Endothelial cell of umbilical vein (primary cell): ENCODE measurements at regions not wholly inside any gene's neighbourhood (a gene's known extent, or its start where the extent isn't known, plus 50 kb on each side); places are given as distances from the start of the nearest gene placed in this dataset.

ENCODE experiments used
- BruUV-seq: library from RNA; stranded (reverse); fragments of 400-500 nt; replicated peaks from 2 replicates; lab custom pipeline; 2021; lab: Mats Ljungman, UMichigan
- CTCF ChIA-PET: fragments of 300-600, 350-600 bp; sonication (Branson Sonifier 250); formaldehyde crosslinking; loops from one replicate; lab custom pipeline; 2021; ENCODE audit warnings: antibody characterized with exemption, inconsistent platforms; lab: Charles Lee
- POLR2A ChIA-PET: fragments of 300-600, 350-600 bp; sonication (Branson Sonifier 250); formaldehyde crosslinking; loops from one replicate; lab custom pipeline; 2021; ENCODE audit warnings: antibody characterized with exemption, inconsistent platforms; lab: Charles Lee
- DNase-seq: peaks from one replicate; pipeline ENCODE4 v3.0.0-alpha.2; 2011; ENCODE audit warnings: low read depth, low spot score
- FAIRE-seq: peaks from 2 replicates; lab custom pipeline; 2011; peaks lifted over from hg19 to GRCh38; lab: Jason Lieb, UNC
- H2AFZ ChIP-seq: 2 replicates; pipeline ENCODE4 v1.6.0; 2012; ENCODE audit warnings: low read depth, low read length, control low read depth, inconsistent platforms
- H3K27ac ChIP-seq: 2 replicates; pipeline ENCODE4 v1.5.1; 2011; ENCODE audit warnings: low read depth, mild to moderate bottlenecking, control low read depth, low read length, moderate library complexity; ENCODE audit not compliant: insufficient read depth
- H3K27me3 ChIP-seq, 2 experiments: 2 replicates each; pipeline versions ENCODE4 v1.6.0 to v1.6.1; 2011; ENCODE audit warnings: low read length in 2 of 2, mixed read lengths in 1 of 2; ENCODE audit not compliant: control insufficient read depth in 2 of 2, insufficient read depth in 2 of 2
- H3K36me3 ChIP-seq, 2 experiments: 2 replicates in 1 of 2; 3 replicates in 1 of 2; pipeline ENCODE4 v1.5.1; 2011; ENCODE audit warnings: low read length in 2 of 2, mild to moderate bottlenecking in 1 of 2, moderate library complexity in 1 of 2; ENCODE audit not compliant: control insufficient read depth in 2 of 2, insufficient read depth in 2 of 2; ENCODE audit errors: extremely low read depth in 1 of 2
- H3K4me1 ChIP-seq: 3 replicates; pipeline ENCODE4 v1.5.1; 2011; ENCODE audit warnings: mild to moderate bottlenecking, low read length; ENCODE audit not compliant: control insufficient read depth, insufficient read depth; ENCODE audit errors: extremely low read depth
- H3K4me2 ChIP-seq: 2 replicates; pipeline ENCODE4 v1.6.1; 2011; ENCODE audit warnings: low read length, control low read depth, mixed read lengths; ENCODE audit not compliant: insufficient read depth
- H3K4me3 ChIP-seq, 3 experiments: fragments of 200-600 bp in 1 of 3; sonication (generic), shearing (Covaris generic) in 1 of 3; replicated peaks in 1 of 3; 2 replicates each; pipeline ENCODE4 v1.5.1; 2011 to 2016; ENCODE audit warnings: control low read depth in 3 of 3, low read length in 3 of 3, mild to moderate bottlenecking in 2 of 3, inconsistent platforms in 1 of 3, low read depth in 1 of 3, moderate library complexity in 1 of 3; ENCODE audit not compliant: insufficient read depth in 1 of 3
- H3K79me2 ChIP-seq: 2 replicates; pipeline ENCODE4 v1.6.0; 2012; ENCODE audit warnings: low read length, inconsistent platforms; ENCODE audit not compliant: control insufficient read depth, insufficient read depth
- H3K9ac ChIP-seq: replicated peaks from 2 replicates; pipeline ENCODE3; 2011; ENCODE audit warnings: low read length, control low read depth; ENCODE audit not compliant: insufficient read depth; ENCODE audit errors: extremely low read depth
- H3K9me1 ChIP-seq: replicated peaks from 3 replicates; pipeline ENCODE4 v1.6.0; 2011; ENCODE audit warnings: mild to moderate bottlenecking, low read length; ENCODE audit not compliant: control insufficient read depth, insufficient read depth; ENCODE audit errors: extremely low read depth
- H3K9me3 ChIP-seq: replicated peaks from 2 replicates; pipeline ENCODE4 v1.5.1; 2012; ENCODE audit warnings: low read length, inconsistent platforms; ENCODE audit not compliant: control insufficient read depth, insufficient read depth
- H4K20me1 ChIP-seq: replicated peaks from 2 replicates; pipeline ENCODE3; 2011; ENCODE audit warnings: mild to moderate bottlenecking, low read length; ENCODE audit not compliant: control insufficient read depth, insufficient read depth; ENCODE audit errors: extremely low read depth
- EZH2 ChIP-seq: IDR thresholded peaks from 2 replicates; pipeline ENCODE4 v1.6.1; 2012; ENCODE audit warnings: borderline replicate concordance, low read depth, mild to moderate bottlenecking, moderate library complexity, low read length, inconsistent platforms; ENCODE audit not compliant: severe bottlenecking
- FOS ChIP-seq: IDR thresholded peaks from 2 replicates; pipeline ENCODE4 v1.6.1; 2011; ENCODE audit warnings: mild to moderate bottlenecking, low read length, moderate library complexity, borderline replicate concordance; ENCODE audit not compliant: insufficient read depth
- JUN ChIP-seq: IDR thresholded peaks from 2 replicates; pipeline ENCODE4 v1.6.1; 2011; ENCODE audit warnings: borderline replicate concordance, low read depth; ENCODE audit not compliant: insufficient read length, insufficient read depth
- MAX ChIP-seq: IDR thresholded peaks from 2 replicates; pipeline ENCODE4 v1.6.1; 2011; ENCODE audit not compliant: insufficient read depth, insufficient read length
- MYC ChIP-seq: IDR thresholded peaks from one replicate; pipeline ENCODE4 v1.6.1; 2011; ENCODE audit warnings: mild to moderate bottlenecking, low read depth, low read length
- POLR2A ChIP-seq: IDR thresholded peaks from 2 replicates; pipeline ENCODE4 v1.6.1; 2012; ENCODE audit warnings: low read depth, mild to moderate bottlenecking, control low read depth, low read length
- POLR2AphosphoS5 ChIP-seq: IDR thresholded peaks from 2 replicates; pipeline ENCODE4 v1.6.1; 2012; ENCODE audit warnings: low read depth, mild to moderate bottlenecking, control low read depth, low read length, moderate library complexity; ENCODE audit not compliant: insufficient read depth
- dilution Hi-C: fragments of 300-500 bp; cut with MboI; formaldehyde crosslinking; loops from one replicate; pipeline ENCODE4 v1.15.0; 2019; ENCODE audit warnings: low sequenced_read_pairs; ENCODE audit not compliant: extremely low pct_ligation_motif_present
- intact Hi-C: fragments of 100-400 bp; cut with micrococcal nuclease; formaldehyde crosslinking; loops from one replicate; pipeline ENCODE4 v1.10.0; 2022
- TF ChIP-seq, protein P1 (sequence below), 2 donors: IDR thresholded peaks; 1 replicate in 1 of 2; 2 replicates in 1 of 2; pipeline ENCODE4 v1.5.1; 2011; ENCODE audit warnings: low read length in 2 of 2, mild to moderate bottlenecking in 2 of 2, moderate library complexity in 2 of 2, control low read depth in 1 of 2, inconsistent platforms in 1 of 2, low read depth in 1 of 2; ENCODE audit not compliant: insufficient read depth in 1 of 2; ENCODE audit errors: extremely low read depth in 1 of 2

DNA sequence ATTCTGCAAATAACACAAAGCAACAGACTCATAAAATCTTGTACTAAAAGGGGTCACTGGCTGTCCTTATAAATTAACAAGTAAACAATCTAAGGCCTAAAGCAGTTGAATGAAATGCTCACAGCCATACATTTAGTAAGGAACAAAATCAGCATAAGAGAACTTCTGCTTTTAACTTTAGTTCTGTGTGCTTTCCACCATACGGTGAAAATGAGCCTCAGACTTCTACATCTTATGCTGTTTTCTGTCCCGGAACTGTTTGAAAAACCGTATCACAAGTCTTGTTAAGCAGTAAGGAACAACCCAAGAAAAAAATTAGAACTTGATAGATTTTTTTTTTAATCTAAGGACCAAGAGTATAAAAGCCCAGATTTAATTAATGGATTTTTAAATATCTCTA lies 549.1 kb upstream of the MIR17HG start:
- FAIRE-seq (no peak), DNase-seq (no peak)
- no peak overlapping the region for H2AFZ ChIP-seq
- BruUV-seq, result no TSS peak
- no peaks in the 10 kb centered on the region for H3K9me3 ChIP-seq
- ChIA-PET POLR2A (no interaction called here), CTCF (no interaction called here)
- H3K27me3 ChIP-seq, result no peaks in the 10 kb centered on the region
- no peaks in the 10 kb centered on the region for H3K4me1 ChIP-seq
- H3K36me3 ChIP-seq, result no peaks in the 10 kb centered on the region
- no peaks in the 10 kb centered on the region for H4K20me1 ChIP-seq
- dilution Hi-C loops, result no loop called here
- intact Hi-C loops, result no loop called here
- H3K4me2 ChIP-seq, result no peak overlapping the region
- H3K27ac ChIP-seq, result no peak overlapping the region
- TF ChIP-seq FOS (no peak), JUN (no peak), POLR2AphosphoS5 (no peak), MYC (no peak)
- no peaks in the 10 kb centered on the region for H3K9me1 ChIP-seq
- H3K4me3 ChIP-seq, result no peak overlapping the region
- H3K79me2 ChIP-seq, result no peaks in the 10 kb centered on the region
- no peak overlapping the region for H3K9ac ChIP-seq

- no peak overlapping the region for H3K27ac ChIP-seq
- no peak overlapping the region for H3K9ac ChIP-seq
- DNase-seq, result no peak
- H3K4me2 ChIP-seq, result no peak overlapping the region
- dilution Hi-C loops, result no loop called here
- CTCF ChIA-PET, result no interaction called here
- H4K20me1 ChIP-seq, result no peaks in the 10 kb centered on the region
- no peaks in the 10 kb centered on the region for H3K79me2 ChIP-seq
- H2AFZ ChIP-seq, result no peak overlapping the region
- H3K9me3 ChIP-seq, result no peaks in the 10 kb centered on the region
- TF ChIP-seq, protein P1, sequence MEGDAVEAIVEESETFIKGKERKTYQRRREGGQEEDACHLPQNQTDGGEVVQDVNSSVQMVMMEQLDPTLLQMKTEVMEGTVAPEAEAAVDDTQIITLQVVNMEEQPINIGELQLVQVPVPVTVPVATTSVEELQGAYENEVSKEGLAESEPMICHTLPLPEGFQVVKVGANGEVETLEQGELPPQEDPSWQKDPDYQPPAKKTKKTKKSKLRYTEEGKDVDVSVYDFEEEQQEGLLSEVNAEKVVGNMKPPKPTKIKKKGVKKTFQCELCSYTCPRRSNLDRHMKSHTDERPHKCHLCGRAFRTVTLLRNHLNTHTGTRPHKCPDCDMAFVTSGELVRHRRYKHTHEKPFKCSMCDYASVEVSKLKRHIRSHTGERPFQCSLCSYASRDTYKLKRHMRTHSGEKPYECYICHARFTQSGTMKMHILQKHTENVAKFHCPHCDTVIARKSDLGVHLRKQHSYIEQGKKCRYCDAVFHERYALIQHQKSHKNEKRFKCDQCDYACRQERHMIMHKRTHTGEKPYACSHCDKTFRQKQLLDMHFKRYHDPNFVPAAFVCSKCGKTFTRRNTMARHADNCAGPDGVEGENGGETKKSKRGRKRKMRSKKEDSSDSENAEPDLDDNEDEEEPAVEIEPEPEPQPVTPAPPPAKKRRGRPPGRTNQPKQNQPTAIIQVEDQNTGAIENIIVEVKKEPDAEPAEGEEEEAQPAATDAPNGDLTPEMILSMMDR (IDR thresholded peaks at IDR 0.05; ENCODE audit: extremely low read depth in 1 of 2, insufficient read depth in 1 of 2, low read depth in 1 of 2, low read length in 2 of 2), result no peak
- no peak for TF ChIP-seq POLR2AphosphoS5
- no peak for TF ChIP-seq FOS
- TF ChIP-seq MAX, result no peak
- TF ChIP-seq POLR2A, result no peak
- no peak for TF ChIP-seq EZH2
- no peaks in the 10 kb centered on the region for H3K4me1 ChIP-seq
- no peak overlapping the region for H3K4me3 ChIP-seq
- intact Hi-C loops, result no loop called here
- FAIRE-seq, result no peak
- H3K27me3 ChIP-seq, result no peaks in the 10 kb centered on the region
- no TSS peak for BruUV-seq
- POLR2A ChIA-PET, result no interaction called here
- no peaks in the 10 kb centered on the region for H3K36me3 ChIP-seq
- H3K9me1 ChIP-seq, result no peaks in the 10 kb centered on the region
Measured at GRCh38 chr13:90800082-90800746, 547.3 kb upstream of the MIR17HG start.
